Colonic mucosa (tissue), 4 donors: ENCODE measurements at regions not wholly inside any gene's neighbourhood (a gene's known extent, or its start where the extent isn't known, plus 50 kb on each side); places are given as distances from the start of the nearest gene placed in this dataset.

ENCODE experiments used
- DNase-seq: peaks from one replicate; pipeline ENCODE4 v3.0.0-alpha.2; 2020
- H3K27ac ChIP-seq: fragments of 200-600 bp; one replicate; pipeline ENCODE4 v1.8.0; 2021
- H3K27me3 ChIP-seq: fragments of 200-600 bp; one replicate; pipeline ENCODE4 v1.8.0; 2021
- H3K36me3 ChIP-seq: fragments of 200-600 bp; one replicate; pipeline ENCODE4 v1.8.0; 2021
- H3K4me1 ChIP-seq: fragments of 200-600 bp; one replicate; pipeline ENCODE4 v1.8.0; 2021; ENCODE audit warnings: mild to moderate bottlenecking
- H3K4me3 ChIP-seq: fragments of 200-600 bp; one replicate; pipeline ENCODE4 v1.8.0; 2021
- H3K9ac ChIP-seq, 2 donors: one replicate each; pipeline ENCODE4 v1.7.0; 2013; ENCODE audit warnings: control low read depth in 2 of 2, low read depth in 2 of 2, low read length in 2 of 2
- H3K9me3 ChIP-seq: fragments of 200-600 bp; one replicate; pipeline ENCODE4 v1.8.0; 2021
- CTCF ChIP-seq: fragments of 200-600 bp; IDR thresholded peaks from one replicate; pipeline ENCODE4 v1.8.0; 2022; ENCODE audit warnings: antibody characterized with exemption, mild to moderate bottlenecking
- intact Hi-C: fragments of 100-400 bp; cut with DNase I; formaldehyde crosslinking; loops from one replicate; pipeline ENCODE4 v1.14.1; 2022
- donor health status: healthy.
- donor health status: DM: no; HTN: no; CAD: no.
- donor health status: DM: no; HTN: no; CAD: no.

DNA sequence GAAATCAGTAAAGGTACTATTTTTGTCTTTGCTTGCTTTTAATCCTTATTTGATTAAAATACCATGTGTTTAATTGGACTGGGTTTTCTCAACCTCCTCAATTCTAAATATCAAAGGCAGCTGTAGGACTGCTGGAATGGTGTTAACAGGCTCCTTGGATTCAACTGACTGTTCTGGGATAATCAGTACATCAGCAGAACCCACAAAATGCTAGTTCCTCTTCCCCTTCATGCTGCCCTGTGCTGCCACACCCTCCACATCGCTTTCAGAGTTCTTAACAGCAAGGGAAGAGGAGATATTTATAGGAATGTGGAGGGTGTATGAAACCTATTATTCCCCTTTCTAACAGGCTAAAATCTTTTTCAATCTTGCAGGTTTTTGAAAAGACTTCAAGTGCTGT lies 82.4 kb downstream of the KCTD12 start:
- DNase-seq, result no peak
- no peaks in the 10 kb centered on the region for H3K4me1 ChIP-seq
- no peak overlapping the region for H3K9ac ChIP-seq
- H3K4me3 ChIP-seq, result no peak overlapping the region
- H3K27ac ChIP-seq, result no peak overlapping the region
- H3K36me3 ChIP-seq, result no peaks in the 10 kb centered on the region
- intact Hi-C loops, result no loop called here
- TF ChIP-seq CTCF, result no peak
- H3K27me3 ChIP-seq, result no peaks in the 10 kb centered on the region
- H3K9me3 ChIP-seq, result no peaks in the 10 kb centered on the region

- no peak for DNase-seq
- H3K4me3 ChIP-seq, result no peak overlapping the region
- no peaks in the 10 kb centered on the region for H3K9me3 ChIP-seq
- TF ChIP-seq CTCF, result no peak
- intact Hi-C loops, result no loop called here
- no peaks in the 10 kb centered on the region for H3K4me1 ChIP-seq
- no peaks in the 10 kb centered on the region for H3K36me3 ChIP-seq
- no peaks in the 10 kb centered on the region for H3K27me3 ChIP-seq
- H3K9ac ChIP-seq, result no peak overlapping the region
- no peak overlapping the region for H3K27ac ChIP-seq
These were observed 85.3 kb downstream of the KCTD12 start for GRCh38 chr13:76800943-76801342.

DNA sequence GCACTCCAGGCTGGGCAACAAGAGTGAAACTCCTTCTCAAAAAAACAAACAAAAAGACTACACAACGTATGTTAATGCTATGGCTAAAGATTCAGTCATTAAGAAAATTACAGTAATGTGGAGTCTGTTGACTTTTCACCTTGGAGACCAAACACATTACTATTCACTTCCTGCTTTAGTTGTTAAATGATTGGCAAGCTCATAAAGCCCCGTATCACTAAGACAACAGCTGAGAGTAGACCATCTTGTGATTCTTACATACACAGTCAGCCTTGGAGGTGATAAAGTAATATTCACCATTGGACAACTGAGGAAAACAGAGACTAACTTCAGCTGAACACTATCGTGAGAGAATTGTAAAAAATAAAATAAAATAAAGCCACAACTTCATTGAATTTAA lies 86.5 kb downstream of the KCTD12 start:
- Histone ChIP-seq H3K27ac (no peak overlapping the region), H3K9me3 (no peaks in the 10 kb centered on the region), H3K27me3 (no peaks in the 10 kb centered on the region), H3K4me3 (no peak overlapping the region), H3K9ac (no peak overlapping the region), H3K4me1 (no peaks in the 10 kb centered on the region), H3K36me3 (no peaks in the 10 kb centered on the region)
- intact Hi-C loops, result no loop called here
- no peak for DNase-seq
- no peak for TF ChIP-seq CTCF

DNA sequence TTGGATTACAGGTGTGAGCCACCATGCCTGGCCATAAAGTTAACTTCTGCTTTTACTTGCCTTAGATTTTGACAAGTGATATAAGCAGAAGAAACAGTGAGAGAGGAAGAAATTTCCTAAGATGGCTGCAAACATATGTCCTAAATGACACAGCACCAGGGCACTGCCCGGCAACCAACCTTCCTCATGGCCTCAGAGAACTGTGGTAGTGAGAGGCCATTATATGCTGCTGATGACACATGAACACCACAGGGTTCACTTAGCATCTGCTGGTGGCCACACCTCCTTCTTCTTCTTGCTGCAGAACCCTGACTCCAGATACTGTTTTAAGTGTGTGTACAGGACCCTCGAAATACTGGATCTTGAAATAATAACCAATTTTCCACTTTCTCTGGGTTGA lies 88.2 kb downstream of the KCTD12 start:
- Histone ChIP-seq H3K27ac (no peak overlapping the region), H3K9ac (no peak overlapping the region), H3K4me1 (no peaks in the 10 kb centered on the region), H3K27me3 (no peaks in the 10 kb centered on the region), H3K9me3 (no peaks in the 10 kb centered on the region), H3K4me3 (no peak overlapping the region), H3K36me3 (no peaks in the 10 kb centered on the region)
- no peak for TF ChIP-seq CTCF
- no peak for DNase-seq
- intact Hi-C loops, result no loop called here

DNA sequence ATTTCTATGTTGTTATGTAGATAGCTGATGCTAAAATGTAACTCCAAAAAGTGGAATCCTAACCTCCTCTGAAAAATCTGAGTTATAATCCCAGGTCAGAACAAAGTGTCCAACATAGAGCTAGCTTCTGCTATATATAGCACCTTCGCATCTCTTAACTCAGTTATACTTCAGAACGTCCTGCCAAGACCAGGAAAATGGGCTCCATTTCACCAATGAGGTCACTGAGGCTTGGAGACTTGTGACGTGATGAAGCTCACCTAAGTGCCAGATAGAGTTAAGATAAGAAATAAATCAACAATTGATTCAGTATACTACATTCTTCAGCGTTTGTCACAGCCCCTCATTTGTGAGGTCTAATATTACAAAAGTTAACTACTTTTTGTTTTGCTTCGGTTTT lies 88.8 kb downstream of the KCTD12 start:
- H3K4me1 ChIP-seq, result no peaks in the 10 kb centered on the region
- intact Hi-C loops, result no loop called here
- H3K36me3 ChIP-seq, result no peaks in the 10 kb centered on the region
- H3K27me3 ChIP-seq, result no peaks in the 10 kb centered on the region
- DNase-seq, result no peak
- H3K9ac ChIP-seq, result no peak overlapping the region
- TF ChIP-seq CTCF, result no peak
- H3K27ac ChIP-seq, result no peak overlapping the region
- no peaks in the 10 kb centered on the region for H3K9me3 ChIP-seq
- H3K4me3 ChIP-seq, result no peak overlapping the region

- DNase-seq, result no peak
- no peak for TF ChIP-seq CTCF
- H3K27me3 ChIP-seq, result no peaks in the 10 kb centered on the region
- intact Hi-C loops, result no loop called here
- no peaks in the 10 kb centered on the region for H3K9me3 ChIP-seq
- no peak overlapping the region for H3K9ac ChIP-seq
- H3K4me3 ChIP-seq, result no peak overlapping the region
- no peaks in the 10 kb centered on the region for H3K36me3 ChIP-seq
- no peaks in the 10 kb centered on the region for H3K4me1 ChIP-seq
- H3K27ac ChIP-seq, result no peak overlapping the region
These were observed 89.4 kb downstream of the KCTD12 start for GRCh38 chr13:76796851-76797250.
